Activated CD8-positive, alpha-beta memory T cell treated with anti-CD3 and anti-CD28 coated beads, Interleukin-2, amount 10 ng/mL, durations not matched to agents 7 days and 5 days (primary cell): ENCODE measurements at regions not wholly inside any gene's neighbourhood (a gene's known extent, or its start where the extent isn't known, plus 50 kb on each side); places are given as distances from the start of the nearest gene placed in this dataset.
"Not testable (repeated sequence)": the region's sequence is repeated elsewhere in the genome, so short reads cannot be mapped to it uniquely, and the experiment has no call there.

ENCODE experiments used
- ATAC-seq: fragments of 150-1000 bp; cut with Tn5 transposase; one replicate; pipeline ENCODE4 v1.10.0; 2021; ENCODE audit warnings: moderate library complexity
- CTCF ChIA-PET: fragments of 350-600 bp; sonication (Branson Sonifier 250); formaldehyde crosslinking; loops from one replicate; lab custom pipeline; 2021; ENCODE audit warnings: antibody characterized with exemption; lab: Charles Lee
- DNase-seq: peaks from one replicate; pipeline ENCODE4 v3.0.0-alpha.2; 2020
- H3K27ac Mint-ChIP-seq: one replicate; pipeline ENCODE4 v1.8.0; 2021; ENCODE audit warnings: mild to moderate bottlenecking, mixed read lengths
- H3K27me3 Mint-ChIP-seq: one replicate; pipeline ENCODE4 v1.8.0; 2021; ENCODE audit warnings: mixed read lengths
- H3K36me3 Mint-ChIP-seq: one replicate; pipeline ENCODE4 v1.8.0; 2021; ENCODE audit warnings: mild to moderate bottlenecking, mixed read lengths
- H3K4me1 Mint-ChIP-seq: one replicate; pipeline ENCODE4 v1.8.0; 2021; ENCODE audit warnings: mixed read lengths
- H3K4me3 Mint-ChIP-seq: one replicate; pipeline ENCODE4 v1.8.0; 2021; ENCODE audit warnings: mild to moderate bottlenecking, moderate library complexity, mixed read lengths
- H3K9me3 Mint-ChIP-seq: one replicate; pipeline ENCODE4 v1.8.0; 2022; ENCODE audit warnings: low read depth, mixed read lengths

DNA sequence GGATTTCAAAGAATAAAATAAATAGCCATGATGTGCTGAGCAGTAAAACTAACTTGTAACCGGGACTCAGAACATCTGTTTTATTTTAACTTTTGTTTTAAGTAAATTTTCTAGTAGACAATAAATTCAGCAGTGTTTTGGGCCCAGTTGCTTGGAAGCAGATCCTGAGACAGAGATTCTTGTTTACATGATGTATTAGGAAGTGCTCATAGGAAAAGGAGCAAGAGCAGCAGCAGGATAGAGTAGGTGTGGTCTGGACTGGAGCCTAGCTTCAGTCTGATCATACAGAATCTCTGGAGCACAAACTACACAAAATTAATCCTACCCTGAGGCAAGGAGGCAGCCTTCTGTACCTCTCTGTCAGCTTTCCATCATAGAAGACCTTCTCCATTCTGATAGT, 139.2 kb upstream of the CCNH start:
- CTCF ChIA-PET: no interaction called here

DNA sequence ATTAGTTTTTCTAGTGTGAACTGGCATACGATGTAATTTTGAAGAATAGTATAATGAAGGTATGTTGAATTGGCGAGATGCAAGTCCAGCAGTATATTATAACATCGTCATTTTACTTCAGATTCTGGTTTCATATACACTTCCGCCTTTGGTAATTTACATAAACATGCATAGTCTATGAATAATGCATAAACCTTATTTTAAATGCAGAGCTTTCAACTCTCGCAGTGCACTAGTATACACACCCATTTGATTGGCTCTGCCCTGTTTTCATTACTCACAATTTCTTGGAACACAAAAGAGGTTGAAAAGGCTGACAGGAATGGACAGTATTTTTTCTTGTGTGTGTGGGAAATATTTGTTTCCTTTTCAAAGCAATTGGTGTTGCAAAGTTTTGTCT, 128.9 kb upstream of the CCNH start:
- ATAC-seq (no peak), DNase-seq (no peak)
- CTCF ChIA-PET: no interaction called here
- Mint-ChIP-seq H3K4me1 (no peaks in the 10 kb centered on the region), H3K9me3 (no peaks in the 10 kb centered on the region), H3K27ac (no peak overlapping the region), H3K27me3 (peaks cover 7% of the 10 kb centered on the region), H3K36me3 (no peaks in the 10 kb centered on the region), H3K4me3 (no peak overlapping the region)

More for the DNA sequence above, 139.2 kb upstream of the CCNH start:
- DNase-seq (no peak), ATAC-seq (no peak)
- Mint-ChIP-seq H3K36me3 (no peaks in the 10 kb centered on the region), H3K27me3 (peaks cover 2% of the 10 kb centered on the region), H3K9me3 (peaks cover 8% of the 10 kb centered on the region), H3K4me3 (no peak overlapping the region), H3K4me1 (no peaks in the 10 kb centered on the region), H3K27ac (no peak overlapping the region)

DNA sequence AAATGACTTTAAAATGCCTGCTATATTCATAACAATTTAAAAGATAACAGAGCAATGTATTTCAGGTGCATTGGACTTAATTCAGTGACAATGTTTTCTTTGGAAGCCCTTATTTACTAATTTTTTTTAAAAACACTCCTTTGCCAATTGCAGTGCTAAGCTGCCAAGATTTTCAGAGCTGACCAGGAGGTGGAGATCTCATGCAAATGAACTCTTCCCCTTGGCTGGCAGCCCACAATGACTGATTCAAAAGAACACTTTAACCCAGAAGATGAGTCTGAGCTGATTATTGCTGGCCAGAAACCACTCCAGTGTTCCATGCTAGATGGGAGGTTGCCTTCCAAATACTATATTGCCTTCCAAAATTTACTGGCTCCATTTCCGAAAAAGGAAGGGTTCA, 128.3 kb upstream of the CCNH start:
- Mint-ChIP-seq H3K36me3 (no peaks in the 10 kb centered on the region), H3K4me1 (no peaks in the 10 kb centered on the region), H3K27me3 (peaks cover 7% of the 10 kb centered on the region), H3K9me3 (no peaks in the 10 kb centered on the region), H3K27ac (no peak overlapping the region), H3K4me3 (no peak overlapping the region)
- CTCF ChIA-PET: no interaction called here
- DNase-seq (no peak), ATAC-seq (no peak)

DNA sequence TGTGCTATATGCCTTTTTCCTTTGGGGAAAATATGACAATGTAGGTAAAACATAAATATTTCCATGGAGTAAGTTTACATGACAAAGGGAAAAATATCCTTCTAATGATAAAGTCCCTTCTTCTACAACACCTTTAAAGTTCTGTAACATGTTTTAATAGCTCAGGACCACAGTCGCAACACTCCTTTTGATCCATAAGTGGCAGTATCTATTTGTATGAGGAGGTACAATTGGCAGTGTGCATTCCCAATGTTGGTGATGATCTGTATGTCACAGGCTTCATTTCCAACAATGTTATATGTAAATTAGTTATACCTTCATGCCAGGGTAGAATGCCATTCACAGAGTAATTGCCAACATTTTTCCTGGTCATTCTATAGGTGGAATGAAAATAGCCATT, 127.1 kb upstream of the CCNH start:
- Mint-ChIP-seq H3K9me3 (no peaks in the 10 kb centered on the region), H3K27ac (no peak overlapping the region), H3K27me3 (peaks cover 7% of the 10 kb centered on the region), H3K36me3 (no peaks in the 10 kb centered on the region), H3K4me1 (no peaks in the 10 kb centered on the region), H3K4me3 (no peak overlapping the region)
- CTCF ChIA-PET: no interaction called here
- ATAC-seq (no peak), DNase-seq (no peak)

DNA sequence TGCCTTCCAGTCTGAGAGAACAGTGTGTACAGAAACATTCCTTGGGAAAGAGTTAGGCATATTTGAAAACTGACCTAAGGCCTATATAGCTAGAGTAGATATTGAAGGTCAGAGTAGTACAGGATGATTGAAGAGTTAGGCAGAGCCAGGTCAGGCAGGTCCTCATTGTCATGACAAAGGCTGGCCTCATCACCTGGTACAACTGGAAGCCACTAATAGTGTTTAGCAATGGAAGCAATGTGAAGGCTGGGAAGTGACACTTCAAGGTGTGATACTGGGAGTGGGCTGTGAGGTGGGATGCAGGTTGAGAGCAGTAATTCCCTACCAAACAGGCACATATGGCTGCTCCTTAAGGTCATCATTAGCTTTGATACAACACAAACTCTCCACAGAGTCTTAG, 123.6 kb upstream of the CCNH start:
- no peak for ATAC-seq
- Mint-ChIP-seq H3K4me3 (no peak overlapping the region), H3K36me3 (no peaks in the 10 kb centered on the region), H3K27ac (no peak overlapping the region), H3K27me3 (peaks cover 3% of the 10 kb centered on the region), H3K9me3 (no peaks in the 10 kb centered on the region), H3K4me1 (no peaks in the 10 kb centered on the region)
- DNase-seq: no peak
- CTCF ChIA-PET: interaction anchor here (0.6 kb wide), 1 partner anchor 182 kb away, joined by 4 read pairs; no protein-coding TSS in a partner anchor

DNA sequence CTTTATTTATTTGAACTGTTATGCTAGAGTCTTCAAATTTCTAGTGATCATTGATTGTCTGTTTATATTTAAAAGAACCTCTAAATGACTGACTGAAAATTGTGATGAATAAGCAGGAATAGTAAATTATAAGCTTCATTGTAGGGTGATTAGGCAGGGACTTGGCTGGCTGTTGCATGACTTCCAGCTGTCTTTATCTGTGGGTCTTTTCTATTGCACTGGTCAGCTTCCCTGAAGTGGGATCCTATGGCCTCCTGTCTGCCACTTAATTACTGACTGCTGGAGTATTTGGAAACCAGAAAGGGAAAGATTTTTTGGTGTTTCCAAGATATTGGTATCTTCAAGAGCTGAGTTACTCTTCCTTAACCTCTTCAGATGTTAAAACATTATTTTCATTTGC, 123.0 kb upstream of the CCNH start:
- DNase-seq: no peak
- H3K27ac Mint-ChIP-seq: no peak overlapping the region
- peaks cover 3% of the 10 kb centered on the region for H3K27me3 Mint-ChIP-seq
- no peak for ATAC-seq
- H3K4me3 Mint-ChIP-seq: no peak overlapping the region
- no peaks in the 10 kb centered on the region for H3K36me3 Mint-ChIP-seq
- CTCF ChIA-PET: no interaction called here
- no peaks in the 10 kb centered on the region for H3K4me1 Mint-ChIP-seq
- no peaks in the 10 kb centered on the region for H3K9me3 Mint-ChIP-seq

DNA sequence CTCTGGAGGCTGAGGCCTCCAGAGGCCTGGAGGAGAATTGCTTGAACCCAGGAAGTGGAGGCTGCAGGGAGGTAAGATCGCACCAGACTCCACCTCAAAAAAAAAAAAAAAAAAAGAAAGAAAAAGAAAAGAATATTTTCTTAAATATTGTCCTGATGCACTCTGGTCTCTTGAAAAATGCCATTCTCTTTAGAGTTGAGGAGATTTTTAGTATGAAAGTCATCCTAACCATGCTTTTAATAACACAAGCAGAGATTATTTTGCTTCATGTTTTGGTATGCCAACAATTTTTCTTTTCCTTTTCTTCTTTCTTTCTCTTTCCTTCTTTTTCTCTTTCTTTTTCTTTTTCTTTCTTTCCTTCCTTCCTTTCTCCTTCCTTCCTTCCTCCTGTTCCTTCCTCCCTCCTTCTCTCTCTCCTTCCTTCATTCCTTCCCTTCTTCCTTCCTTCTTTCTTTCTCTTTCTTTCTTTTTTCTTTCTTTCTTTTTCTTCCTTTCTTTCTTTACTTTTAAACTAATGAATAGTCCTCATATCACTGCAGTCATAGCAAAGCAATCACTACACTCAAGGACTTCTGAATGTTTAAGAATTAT, 116.9 kb upstream of the CCNH start:
- Mint-ChIP-seq H3K27ac (no peak overlapping the region), H3K4me1 (no peaks in the 10 kb centered on the region), H3K9me3 (no peaks in the 10 kb centered on the region), H3K27me3 (no peaks in the 10 kb centered on the region), H3K36me3 (no peaks in the 10 kb centered on the region), H3K4me3 (no peak overlapping the region)
- ATAC-seq (no peak), DNase-seq (no peak)
- CTCF ChIA-PET: no interaction called here

DNA sequence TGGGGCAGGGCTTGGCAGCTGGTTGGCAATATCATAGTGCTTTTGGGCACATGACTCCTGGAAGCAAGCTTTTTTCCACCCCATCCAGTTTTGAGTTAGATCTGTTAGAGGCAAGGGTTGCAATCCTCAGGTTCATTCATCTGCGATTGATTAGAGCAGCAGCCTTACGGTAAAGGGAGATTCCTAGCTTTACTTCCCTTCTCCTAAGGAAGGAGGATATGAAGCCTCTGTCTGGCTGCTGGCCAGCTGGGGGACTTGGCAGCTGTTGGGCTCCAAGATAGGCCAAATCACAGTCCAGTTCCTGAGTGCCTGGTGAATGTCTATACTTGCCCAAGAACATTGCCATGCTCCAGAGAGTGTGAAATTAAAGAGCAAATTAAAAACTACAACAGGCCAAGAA, 113.4 kb upstream of the CCNH start:
- Mint-ChIP-seq H3K4me3 (no peak overlapping the region), H3K27ac (no peak overlapping the region), H3K4me1 (no peaks in the 10 kb centered on the region), H3K9me3 (no peaks in the 10 kb centered on the region), H3K27me3 (peaks cover 2% of the 10 kb centered on the region), H3K36me3 (no peaks in the 10 kb centered on the region)
- CTCF ChIA-PET: no interaction called here
- no peak for DNase-seq
- no peak for ATAC-seq

DNA sequence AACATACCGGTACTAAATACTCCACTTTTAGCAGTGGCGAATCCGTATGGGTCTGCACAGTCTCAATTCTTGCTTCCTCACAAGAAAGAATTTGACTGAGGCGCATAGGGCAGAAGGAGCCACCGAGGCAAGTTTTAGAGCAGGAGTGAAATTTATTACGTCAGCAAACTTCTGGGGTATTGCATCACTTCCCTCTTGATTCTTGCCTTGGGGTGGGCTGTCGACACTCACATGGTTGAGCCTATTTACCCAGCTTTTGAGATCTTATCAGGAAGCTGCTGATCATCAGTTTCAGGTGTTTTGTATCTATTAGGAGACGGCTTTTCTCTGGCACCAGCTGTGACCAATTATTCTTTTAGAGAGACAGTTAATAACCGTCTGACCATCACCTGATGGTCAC, 111.5 kb upstream of the CCNH start:
- no peaks in the 10 kb centered on the region for H3K4me1 Mint-ChIP-seq
- CTCF ChIA-PET: no interaction called here
- no peak overlapping the region for H3K27ac Mint-ChIP-seq
- no peak overlapping the region for H3K4me3 Mint-ChIP-seq
- ATAC-seq (no peak), DNase-seq (no peak)
- H3K9me3 Mint-ChIP-seq: no peaks in the 10 kb centered on the region
- no peaks in the 10 kb centered on the region for H3K36me3 Mint-ChIP-seq
- H3K27me3 Mint-ChIP-seq: peaks cover 2% of the 10 kb centered on the region

DNA sequence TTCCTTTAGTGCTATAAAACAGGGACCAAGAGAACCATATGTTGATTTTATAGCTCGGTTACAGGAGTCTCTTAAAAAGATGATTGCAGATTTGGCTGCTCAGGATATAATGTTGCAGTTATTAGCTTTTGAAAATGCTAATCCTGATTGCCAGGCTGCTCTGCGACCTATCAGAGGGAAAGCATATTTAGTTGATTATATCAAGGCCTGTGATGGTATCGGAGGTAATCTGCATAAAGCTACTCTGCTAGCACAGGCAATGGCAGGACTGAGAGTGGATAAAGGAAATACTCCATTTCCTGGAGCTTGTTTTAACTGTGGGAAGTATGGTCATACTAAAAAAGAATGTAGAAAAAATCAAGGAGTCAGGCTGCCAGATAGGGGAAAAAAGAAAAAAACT, 99.0 kb upstream of the CCNH start:
- DNase-seq, H3K36me3 Mint-ChIP-seq, H3K4me3 Mint-ChIP-seq, H3K4me1 Mint-ChIP-seq, H3K27ac Mint-ChIP-seq, H3K27me3 Mint-ChIP-seq, H3K9me3 Mint-ChIP-seq, ATAC-seq: not testable (repeated sequence)
- CTCF ChIA-PET: interaction anchor here (0.7 to 0.9 kb wide), 2 partner anchors 118 to 498 kb away, joined by 3 to 4 read pairs; no protein-coding TSS in a partner anchor

DNA sequence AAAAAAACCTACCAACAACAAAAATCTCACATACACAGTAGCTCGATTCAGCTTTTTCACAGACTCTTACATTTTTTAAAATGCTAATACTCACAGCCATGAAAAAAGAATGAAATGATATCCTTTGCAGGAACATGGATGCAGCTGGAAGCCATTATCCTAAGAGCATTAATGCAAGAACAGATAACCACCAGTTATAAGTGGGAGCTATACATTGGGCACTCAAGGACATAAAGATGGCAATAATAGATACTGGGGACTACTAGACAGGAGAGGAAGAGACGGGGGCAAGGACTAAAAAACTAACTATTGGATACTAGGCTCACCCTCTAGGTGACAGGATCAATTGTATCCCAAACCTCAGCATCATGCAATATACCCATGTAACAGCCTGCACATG, 90.3 kb upstream of the CCNH start:
- CTCF ChIA-PET: no interaction called here
- DNase-seq (no peak), ATAC-seq (no peak)
- no peaks in the 10 kb centered on the region for H3K27me3 Mint-ChIP-seq
- H3K36me3 Mint-ChIP-seq: no peaks in the 10 kb centered on the region
- H3K27ac Mint-ChIP-seq: no peak overlapping the region
- no peaks in the 10 kb centered on the region for H3K9me3 Mint-ChIP-seq
- H3K4me1 Mint-ChIP-seq: no peaks in the 10 kb centered on the region
- H3K4me3 Mint-ChIP-seq: no peak overlapping the region

DNA sequence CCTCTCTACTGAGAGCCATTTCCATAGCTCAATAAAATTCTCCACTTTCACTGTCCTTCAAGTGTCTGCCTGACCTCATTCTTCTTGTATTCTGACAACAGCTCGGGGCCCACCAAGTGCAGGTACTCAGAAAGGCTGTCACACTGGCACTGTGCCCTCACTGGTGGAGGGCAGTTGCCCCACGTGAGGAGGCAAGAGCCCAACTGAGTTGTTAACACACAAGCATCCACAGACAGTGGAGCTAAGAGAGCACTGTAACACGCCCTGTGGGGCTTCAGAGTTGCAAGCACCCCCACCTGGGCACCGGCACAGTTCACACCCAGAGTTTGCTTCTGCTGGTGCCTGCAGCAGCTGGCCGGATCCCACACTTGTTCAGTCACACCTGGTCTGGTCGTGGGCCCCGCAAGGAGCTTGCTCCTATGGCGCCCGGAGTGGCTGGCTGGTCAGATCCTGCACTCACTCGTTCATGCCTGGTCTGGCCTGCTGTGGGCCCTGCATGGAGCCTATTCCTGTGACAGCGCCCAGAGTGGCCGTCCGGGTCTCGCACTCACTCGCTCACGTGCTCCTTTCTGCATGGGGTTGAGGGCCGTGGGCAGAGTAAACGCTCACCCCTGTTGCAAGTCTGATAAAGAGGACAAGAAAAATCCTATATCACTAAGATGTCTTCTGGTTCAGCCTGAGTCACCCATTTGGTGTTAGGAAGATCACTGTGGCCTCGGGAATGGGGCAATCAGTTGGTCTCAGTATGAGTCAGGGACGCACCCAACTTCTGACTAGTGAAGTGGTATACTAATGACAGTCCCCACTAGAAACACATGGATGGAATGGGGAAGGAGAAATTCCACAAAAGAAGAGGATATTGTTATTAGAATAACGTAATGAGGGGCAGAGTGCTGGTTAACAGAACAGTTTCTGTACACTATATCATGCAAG, 87.0 kb upstream of the CCNH start:
- no peaks in the 10 kb centered on the region for H3K4me1 Mint-ChIP-seq
- no peak overlapping the region for H3K4me3 Mint-ChIP-seq
- no peaks in the 10 kb centered on the region for H3K9me3 Mint-ChIP-seq
- no peaks in the 10 kb centered on the region for H3K27me3 Mint-ChIP-seq
- CTCF ChIA-PET: no interaction called here
- H3K27ac Mint-ChIP-seq: no peak overlapping the region
- no peaks in the 10 kb centered on the region for H3K36me3 Mint-ChIP-seq
- DNase-seq (no peak), ATAC-seq (no peak)
